ENCODE measurements at regions not wholly inside any gene's neighbourhood (a gene's known extent, or its start where the extent isn't known, plus 50 kb on each side); places are given as distances from the start of the nearest gene placed in this dataset.

- TF ChIP-seq ATF3 (CRISPR knock-in tag; conservative IDR thresholded peaks at IDR 0.05) (no peak), CTCF (IDR thresholded peaks at IDR 0.05) (no peak), ATF6 (CRISPR knock-in tag; IDR thresholded peaks at IDR 0.05) (no peak), ZNF138 (CRISPR knock-in tag; conservative IDR thresholded peaks at IDR 0.05) (no peak), CREB1 (CRISPR knock-in tag; IDR thresholded peaks at IDR 0.05) (no peak)
Measured at GRCh38 chr14:97491697-97492096, 694.5 kb downstream of the VRK1 start.

Data from WTC11 (cell line).